Upper lobe of right lung (tissue), 1 donor: ENCODE measurements at regions not wholly inside any gene's neighbourhood (a gene's known extent, or its start where the extent isn't known, plus 50 kb on each side); places are given as distances from the start of the nearest gene placed in this dataset.
A peak's percentile ranks its signal among the peaks of the same experiment; 100 is the strongest.

ENCODE experiments used
- ATAC-seq: fragments of 200-7000 bp; cut with Tn5 transposase; one replicate; pipeline ENCODE4 v1.9.1; 2020; ENCODE audit warnings: mild to moderate bottlenecking, moderate library complexity
- DNase-seq: peaks from one replicate; pipeline ENCODE4 v3.0.0-alpha.2; 2020
- H3K27ac ChIP-seq: fragments of 200-600 bp; one replicate; pipeline ENCODE4 v1.8.0; 2022
- H3K27me3 ChIP-seq: fragments of 200-600 bp; one replicate; pipeline ENCODE4 v1.8.0; 2022; ENCODE audit warnings: mild to moderate bottlenecking
- H3K36me3 ChIP-seq: fragments of 200-600 bp; one replicate; pipeline ENCODE4 v1.8.0; 2022
- H3K4me1 ChIP-seq: fragments of 200-600 bp; one replicate; pipeline ENCODE4 v1.8.0; 2022
- H3K4me3 ChIP-seq: fragments of 200-600 bp; one replicate; pipeline ENCODE4 v1.8.0; 2022; ENCODE audit warnings: mild to moderate bottlenecking
- H3K9me3 ChIP-seq: fragments of 200-600 bp; one replicate; pipeline ENCODE4 v1.8.0; 2022
- CTCF ChIP-seq: fragments of 200-600 bp; IDR thresholded peaks from one replicate; pipeline ENCODE4 v1.8.0; 2022; ENCODE audit warnings: antibody characterized with exemption
- intact Hi-C: fragments of 100-400 bp; cut with DNase I; formaldehyde crosslinking; loops from one replicate; pipeline ENCODE4 v1.11.0; 2022
- donor health status: DM: no; HTN: yes; CAD: no; lungs with severe emphysema.

GRCh38 chr9:96183751-96184150 lies 118.2 kb downstream of the HSD17B3 start:
- intact Hi-C loops: no loop called here
- no peak for DNase-seq
- no peak overlapping the region for H3K27ac ChIP-seq
- ATAC-seq: no peak
- no peaks in the 10 kb centered on the region for H3K36me3 ChIP-seq
- no peak overlapping the region for H3K4me3 ChIP-seq
- no peaks in the 10 kb centered on the region for H3K27me3 ChIP-seq
- no peaks in the 10 kb centered on the region for H3K4me1 ChIP-seq
- H3K9me3 ChIP-seq: no peaks in the 10 kb centered on the region
- TF ChIP-seq CTCF: no peak

GRCh38 chr9:96178153-96178552 lies 123.8 kb downstream of the HSD17B3 start:
- Histone ChIP-seq H3K36me3 (no peaks in the 10 kb centered on the region), H3K27me3 (no peaks in the 10 kb centered on the region), H3K4me3 (no peak overlapping the region), H3K4me1 (no peaks in the 10 kb centered on the region), H3K9me3 (no peaks in the 10 kb centered on the region), H3K27ac (no peak overlapping the region)
- DNase-seq (no peak), ATAC-seq (no peak)
- intact Hi-C loops: no loop called here
- no peak for TF ChIP-seq CTCF

- no peak overlapping the region for H3K27ac ChIP-seq
- H3K27me3 ChIP-seq: no peaks in the 10 kb centered on the region
- no peaks in the 10 kb centered on the region for H3K36me3 ChIP-seq
- DNase-seq (no peak), ATAC-seq (no peak)
- H3K9me3 ChIP-seq: no peaks in the 10 kb centered on the region
- no peaks in the 10 kb centered on the region for H3K4me1 ChIP-seq
- H3K4me3 ChIP-seq: no peak overlapping the region
- intact Hi-C loops: no loop called here
- TF ChIP-seq CTCF: no peak
Measured at GRCh38 chr9:96177719-96178028, 124.3 kb downstream of the HSD17B3 start.

GRCh38 chr9:96177005-96177718 lies 124.8 kb downstream of the HSD17B3 start:
- intact Hi-C loops: no loop called here
- no peaks in the 10 kb centered on the region for H3K9me3 ChIP-seq
- no peaks in the 10 kb centered on the region for H3K27me3 ChIP-seq
- no peaks in the 10 kb centered on the region for H3K36me3 ChIP-seq
- DNase-seq (no peak), ATAC-seq (peak; percentile 84)
- H3K4me1 ChIP-seq: no peaks in the 10 kb centered on the region
- H3K27ac ChIP-seq: no peak overlapping the region
- H3K4me3 ChIP-seq: no peak overlapping the region
- no peak for TF ChIP-seq CTCF

GRCh38 chr9:96175796-96176195 lies 126.2 kb downstream of the HSD17B3 start:
- no peaks in the 10 kb centered on the region for H3K27me3 ChIP-seq
- H3K4me3 ChIP-seq: no peak overlapping the region
- no peak overlapping the region for H3K27ac ChIP-seq
- DNase-seq (no peak), ATAC-seq (no peak)
- TF ChIP-seq CTCF: no peak
- H3K4me1 ChIP-seq: no peaks in the 10 kb centered on the region
- H3K36me3 ChIP-seq: no peaks in the 10 kb centered on the region
- intact Hi-C loops: no loop called here
- no peaks in the 10 kb centered on the region for H3K9me3 ChIP-seq

- H3K27me3 ChIP-seq: no peaks in the 10 kb centered on the region
- H3K4me1 ChIP-seq: no peaks in the 10 kb centered on the region
- no peak overlapping the region for H3K4me3 ChIP-seq
- DNase-seq: no peak
- H3K27ac ChIP-seq: no peak overlapping the region
- intact Hi-C loops: no loop called here
- no peak for ATAC-seq
- no peaks in the 10 kb centered on the region for H3K36me3 ChIP-seq
- no peak for TF ChIP-seq CTCF
- H3K9me3 ChIP-seq: no peaks in the 10 kb centered on the region
Measured at GRCh38 chr9:96175001-96175400, 127.0 kb downstream of the HSD17B3 start.
